ENCODE measurements at regions not wholly inside any gene's neighbourhood (a gene's known extent, or its start where the extent isn't known, plus 50 kb on each side); places are given as distances from the start of the nearest gene placed in this dataset.

- H2AFZ ChIP-seq (ENCODE audit: insufficient read depth, low read depth, low read length, poor library complexity, severe bottlenecking), result no peak overlapping the region
- H3K4me2 ChIP-seq (replicated peaks; ENCODE audit: extremely low read depth, low read length, poor library complexity, severe bottlenecking), result no peak overlapping the region
- intact Hi-C loops (cut with micrococcal nuclease), result no loop called here
- H3K27ac ChIP-seq (ENCODE audit: low read depth in 1 of 2, low read length in 2 of 2), result no peak overlapping the region
- TF ChIP-seq CTCF (IDR thresholded peaks at IDR 0.05), result no peak
- H3K4me3 ChIP-seq (replicated peaks in 1 of 3; ENCODE audit: low read depth in 2 of 3, low read length in 3 of 3), result no peak overlapping the region
- no peaks in the 10 kb centered on the region for H3K9me3 ChIP-seq (replicated peaks in 1 of 2; ENCODE audit: control insufficient read depth in 1 of 2, insufficient read depth in 1 of 2, low read length in 2 of 2)
- H3K4me3 Mint-ChIP-seq, result no peak overlapping the region
- H3K27ac Mint-ChIP-seq, result peak overlapping the region in 3 of 7 donors; percentile 35 to 55 (median 41)
- H3K36me3 ChIP-seq (replicated peaks in 1 of 2; ENCODE audit: control insufficient read depth in 1 of 2, insufficient read depth in 2 of 2, low read length in 2 of 2), result no peaks in the 10 kb centered on the region
- peaks cover 39% of the 10 kb centered on the region for H3K4me1 Mint-ChIP-seq
- WGBS (ENCODE audit: insufficient coverage), result no CpG with 5 or more reads among the region's 2 CpGs
- H4K20me1 ChIP-seq (ENCODE audit: insufficient read depth, low read length), result no peaks in the 10 kb centered on the region
- no peaks in the 10 kb centered on the region for H3K27me3 ChIP-seq (ENCODE audit: control insufficient read depth in 2 of 2, insufficient read depth in 2 of 2, low read length in 2 of 2)
- peaks cover 0 to 2% (median 0%) of the 10 kb centered on the region in 7 donors for H3K9me3 Mint-ChIP-seq
- H3K36me3 Mint-ChIP-seq, result peaks cover 0 to 2% of the 10 kb centered on the region in 2 donors
- H3K79me2 ChIP-seq (ENCODE audit: insufficient read depth, low read length), result no peaks in the 10 kb centered on the region
- H3K4me1 ChIP-seq (ENCODE audit: control insufficient read depth in 1 of 2, insufficient read depth in 2 of 2, low read length in 2 of 2), result peaks cover 43 to 52% of the 10 kb centered on the region in 2 donors
- DNase-seq, result peak in 1 of 3 donors; percentile 35
- no peak overlapping the region for H3K9ac ChIP-seq (ENCODE audit: insufficient read depth, low read length, poor library complexity, severe bottlenecking)
- no peaks in the 10 kb centered on the region for H3K27me3 Mint-ChIP-seq (ENCODE audit: low read depth in 3 of 3)
These were observed 84.6 kb upstream of the F13A1 start for GRCh38 chr6:6405031-6405430.

GRCh38 chr6:6405997-6406714, 85.7 kb upstream of the F13A1 start:
- Histone ChIP-seq H3K27me3 (ENCODE audit: control insufficient read depth in 2 of 2, insufficient read depth in 2 of 2, low read length in 2 of 2) (no peaks in the 10 kb centered on the region), H3K4me2 (replicated peaks; ENCODE audit: extremely low read depth, low read length, poor library complexity, severe bottlenecking) (no peak overlapping the region), H3K9me3 (replicated peaks in 1 of 2; ENCODE audit: control insufficient read depth in 1 of 2, insufficient read depth in 1 of 2, low read length in 2 of 2) (no peaks in the 10 kb centered on the region), H3K9ac (ENCODE audit: insufficient read depth, low read length, poor library complexity, severe bottlenecking) (no peak overlapping the region), H2AFZ (ENCODE audit: insufficient read depth, low read depth, low read length, poor library complexity, severe bottlenecking) (no peak overlapping the region), H3K27ac (ENCODE audit: low read depth in 1 of 2, low read length in 2 of 2) (peak overlapping the region in 1 of 2 donors; percentile 64), H3K4me1 (ENCODE audit: control insufficient read depth in 1 of 2, insufficient read depth in 2 of 2, low read length in 2 of 2) (peaks cover 45 to 57% of the 10 kb centered on the region in 2 donors), H3K79me2 (ENCODE audit: insufficient read depth, low read length) (no peaks in the 10 kb centered on the region), H4K20me1 (ENCODE audit: insufficient read depth, low read length) (no peaks in the 10 kb centered on the region), H3K4me3 (replicated peaks in 1 of 3; ENCODE audit: low read depth in 2 of 3, low read length in 3 of 3) (no peak overlapping the region), H3K36me3 (replicated peaks in 1 of 2; ENCODE audit: control insufficient read depth in 1 of 2, insufficient read depth in 2 of 2, low read length in 2 of 2) (no peaks in the 10 kb centered on the region)
- intact Hi-C loops (cut with micrococcal nuclease), result no loop called here
- TF ChIP-seq CTCF (IDR thresholded peaks at IDR 0.05), result no peak
- H3K4me3 Mint-ChIP-seq, result no peak overlapping the region
- H3K36me3 Mint-ChIP-seq, result peaks cover 0 to 2% of the 10 kb centered on the region in 2 donors
- peaks cover 43% of the 10 kb centered on the region for H3K4me1 Mint-ChIP-seq
- no peak overlapping the region for H3K27ac Mint-ChIP-seq
- H3K9me3 Mint-ChIP-seq, result peaks cover 0 to 2% (median 0%) of the 10 kb centered on the region in 7 donors
- no peak for DNase-seq
- no peaks in the 10 kb centered on the region for H3K27me3 Mint-ChIP-seq (ENCODE audit: low read depth in 3 of 3)
- WGBS (ENCODE audit: insufficient coverage), result 100% methylated on average over 1 of the region's 1 CpG

Data from CD14-positive monocyte (primary cell).